ENCODE measurements at regions not wholly inside any gene's neighbourhood (a gene's known extent, or its start where the extent isn't known, plus 50 kb on each side); places are given as distances from the start of the nearest gene placed in this dataset.

GRCh38 chr1:216812966-216813365, 89.7 kb upstream of the ESRRG start:
- intact Hi-C loops (cut with DNase I): no loop called here
- TF ChIP-seq CTCF (IDR thresholded peaks at IDR 0.05) (no peak), POLR2A (IDR thresholded peaks at IDR 0.05) (no peak), POLR2AphosphoS5 (IDR thresholded peaks at IDR 0.05) (no peak)
- 52% methylated on average over 4 of the region's 4 CpGs for WGBS
- H3K4me3 ChIP-seq: no peak overlapping the region
- H3K27ac ChIP-seq: no peak overlapping the region
- H3K36me3 ChIP-seq: no peaks in the 10 kb centered on the region
- no peak for DNase-seq (ENCODE audit: low spot score)
- H3K9me3 ChIP-seq: no peaks in the 10 kb centered on the region
- no peaks in the 10 kb centered on the region for H3K4me1 ChIP-seq (replicated peaks)
- H3K27me3 ChIP-seq (replicated peaks; ENCODE audit: insufficient read depth): no peaks in the 10 kb centered on the region

- Histone ChIP-seq H3K4me3 (no peak overlapping the region), H3K4me1 (replicated peaks) (no peaks in the 10 kb centered on the region), H3K36me3 (no peaks in the 10 kb centered on the region), H3K27me3 (replicated peaks; ENCODE audit: insufficient read depth) (no peaks in the 10 kb centered on the region), H3K9me3 (no peaks in the 10 kb centered on the region), H3K27ac (no peak overlapping the region)
- intact Hi-C loops (cut with DNase I): no loop called here
- WGBS: 83% methylated on average over 5 of the region's 5 CpGs
- TF ChIP-seq POLR2AphosphoS5 (IDR thresholded peaks at IDR 0.05): no peak
- no peak for TF ChIP-seq POLR2A (IDR thresholded peaks at IDR 0.05)
- no peak for TF ChIP-seq CTCF (IDR thresholded peaks at IDR 0.05)
- DNase-seq (ENCODE audit: low spot score): no peak
Measured at GRCh38 chr1:216809649-216810048, 86.4 kb upstream of the ESRRG start.

GRCh38 chr1:216807696-216808095, 84.5 kb upstream of the ESRRG start:
- no peak for DNase-seq (ENCODE audit: low spot score)
- H3K9me3 ChIP-seq: no peaks in the 10 kb centered on the region
- no peak overlapping the region for H3K27ac ChIP-seq
- no peaks in the 10 kb centered on the region for H3K4me1 ChIP-seq (replicated peaks)
- TF ChIP-seq CTCF (IDR thresholded peaks at IDR 0.05) (no peak), POLR2AphosphoS5 (IDR thresholded peaks at IDR 0.05) (no peak), POLR2A (IDR thresholded peaks at IDR 0.05) (no peak)
- no peak overlapping the region for H3K4me3 ChIP-seq
- 85% methylated on average over 1 of the region's 1 CpG for WGBS
- no peaks in the 10 kb centered on the region for H3K27me3 ChIP-seq (replicated peaks; ENCODE audit: insufficient read depth)
- intact Hi-C loops (cut with DNase I): no loop called here
- no peaks in the 10 kb centered on the region for H3K36me3 ChIP-seq

GRCh38 chr1:216805953-216806352, 82.7 kb upstream of the ESRRG start:
- 91% methylated on average over 1 of the region's 1 CpG for WGBS
- no peak overlapping the region for H3K27ac ChIP-seq
- TF ChIP-seq POLR2AphosphoS5 (IDR thresholded peaks at IDR 0.05) (no peak), POLR2A (IDR thresholded peaks at IDR 0.05) (no peak), CTCF (IDR thresholded peaks at IDR 0.05) (no peak)
- no peaks in the 10 kb centered on the region for H3K9me3 ChIP-seq
- H3K27me3 ChIP-seq (replicated peaks; ENCODE audit: insufficient read depth): no peaks in the 10 kb centered on the region
- H3K4me3 ChIP-seq: no peak overlapping the region
- no peaks in the 10 kb centered on the region for H3K4me1 ChIP-seq (replicated peaks)
- DNase-seq (ENCODE audit: low spot score): no peak
- no peaks in the 10 kb centered on the region for H3K36me3 ChIP-seq
- intact Hi-C loops (cut with DNase I): no loop called here

GRCh38 chr1:216805233-216805632, 82.0 kb upstream of the ESRRG start:
- no peak for TF ChIP-seq POLR2A (IDR thresholded peaks at IDR 0.05)
- TF ChIP-seq CTCF (IDR thresholded peaks at IDR 0.05): no peak
- no peak for TF ChIP-seq POLR2AphosphoS5 (IDR thresholded peaks at IDR 0.05)
- 58% methylated on average over 5 of the region's 5 CpGs for WGBS
- no peaks in the 10 kb centered on the region for H3K9me3 ChIP-seq

More at GRCh38 chr1:216805233-216805632, 82.0 kb upstream of the ESRRG start:
- Histone ChIP-seq H3K27ac (no peak overlapping the region), H3K4me1 (replicated peaks) (no peaks in the 10 kb centered on the region), H3K27me3 (replicated peaks; ENCODE audit: insufficient read depth) (no peaks in the 10 kb centered on the region), H3K36me3 (no peaks in the 10 kb centered on the region), H3K4me3 (no peak overlapping the region)
- DNase-seq (ENCODE audit: low spot score): no peak
- intact Hi-C loops (cut with DNase I): no loop called here

All from prostate gland (tissue), 2 donors.